Parathyroid adenoma (tissue), 2 donors: ENCODE measurements at regions not wholly inside any gene's neighbourhood (a gene's known extent, or its start where the extent isn't known, plus 50 kb on each side); places are given as distances from the start of the nearest gene placed in this dataset.
"Not testable (repeated sequence)": the region's sequence is repeated elsewhere in the genome, so short reads cannot be mapped to it uniquely, and the experiment has no call there.

ENCODE experiments used
- H2AFZ ChIP-seq: fragments of 300-600 bp; sonication (generic); one replicate; pipeline ENCODE4 v1.7.0; 2017; ENCODE audit warnings: antibody characterized with exemption, mild to moderate bottlenecking
- H3K27ac ChIP-seq: fragments of 300-600 bp; sonication (generic); one replicate; pipeline ENCODE4 v1.7.0; 2017
- H3K27me3 ChIP-seq: fragments of 300-600 bp; sonication (generic); one replicate; pipeline ENCODE4 v1.7.0; 2017; ENCODE audit warnings: low read length; ENCODE audit not compliant: control insufficient read depth, insufficient read depth
- H3K36me3 ChIP-seq: fragments of 300-600 bp; sonication (generic); one replicate; pipeline ENCODE4 v1.7.0; 2017; ENCODE audit warnings: low read length; ENCODE audit not compliant: control insufficient read depth, insufficient read depth
- H3K4me1 ChIP-seq: fragments of 300-600 bp; sonication (generic); one replicate; pipeline ENCODE4 v1.7.0; 2017; ENCODE audit warnings: control low read depth
- H3K4me2 ChIP-seq: fragments of 300-600 bp; sonication (generic); one replicate; pipeline ENCODE4 v1.7.0; 2017; ENCODE audit warnings: low read length
- H3K4me3 ChIP-seq: fragments of 300-600 bp; sonication (generic); one replicate; pipeline ENCODE4 v1.7.0; 2017; ENCODE audit warnings: low read depth, low read length
- H3K79me2 ChIP-seq: fragments of 300-600 bp; sonication (generic); one replicate; pipeline ENCODE4 v1.7.0; 2017; ENCODE audit warnings: control low read depth
- H3K9ac ChIP-seq: fragments of 300-600 bp; sonication (generic); one replicate; pipeline ENCODE4 v1.7.0; 2017; ENCODE audit warnings: mild to moderate bottlenecking
- H3K9me3 ChIP-seq: fragments of 300-600 bp; sonication (generic); one replicate; pipeline ENCODE4 v1.7.0; 2017; ENCODE audit warnings: low read length; ENCODE audit not compliant: control insufficient read depth
- TF ChIP-seq, protein P1 (sequence below): fragments of 300-600 bp; sonication (generic); IDR thresholded peaks from one replicate; pipeline ENCODE4 v1.7.0; 2017; ENCODE audit warnings: antibody characterized with exemption, mild to moderate bottlenecking
- donor health status: primary hyperparathyroidism.

- no peak overlapping the region for H2AFZ ChIP-seq
- TF ChIP-seq, protein P1, sequence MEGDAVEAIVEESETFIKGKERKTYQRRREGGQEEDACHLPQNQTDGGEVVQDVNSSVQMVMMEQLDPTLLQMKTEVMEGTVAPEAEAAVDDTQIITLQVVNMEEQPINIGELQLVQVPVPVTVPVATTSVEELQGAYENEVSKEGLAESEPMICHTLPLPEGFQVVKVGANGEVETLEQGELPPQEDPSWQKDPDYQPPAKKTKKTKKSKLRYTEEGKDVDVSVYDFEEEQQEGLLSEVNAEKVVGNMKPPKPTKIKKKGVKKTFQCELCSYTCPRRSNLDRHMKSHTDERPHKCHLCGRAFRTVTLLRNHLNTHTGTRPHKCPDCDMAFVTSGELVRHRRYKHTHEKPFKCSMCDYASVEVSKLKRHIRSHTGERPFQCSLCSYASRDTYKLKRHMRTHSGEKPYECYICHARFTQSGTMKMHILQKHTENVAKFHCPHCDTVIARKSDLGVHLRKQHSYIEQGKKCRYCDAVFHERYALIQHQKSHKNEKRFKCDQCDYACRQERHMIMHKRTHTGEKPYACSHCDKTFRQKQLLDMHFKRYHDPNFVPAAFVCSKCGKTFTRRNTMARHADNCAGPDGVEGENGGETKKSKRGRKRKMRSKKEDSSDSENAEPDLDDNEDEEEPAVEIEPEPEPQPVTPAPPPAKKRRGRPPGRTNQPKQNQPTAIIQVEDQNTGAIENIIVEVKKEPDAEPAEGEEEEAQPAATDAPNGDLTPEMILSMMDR, result no peak
- H3K9ac ChIP-seq, result no peak overlapping the region
- H3K9me3 ChIP-seq, result no peaks in the 10 kb centered on the region
- H3K36me3 ChIP-seq, result no peaks in the 10 kb centered on the region
- H3K27ac ChIP-seq, result no peak overlapping the region
- H3K4me3 ChIP-seq, result no peak overlapping the region
- no peaks in the 10 kb centered on the region for H3K4me1 ChIP-seq
- no peaks in the 10 kb centered on the region for H3K79me2 ChIP-seq
- H3K4me2 ChIP-seq, result no peak overlapping the region
- H3K27me3 ChIP-seq, result no peaks in the 10 kb centered on the region
Measured at GRCh38 chr16:59645194-59645593, 911.1 kb upstream of the GOT2 start.

GRCh38 chr16:59635674-59636073 is 901.6 kb upstream of the GOT2 start:
- Histone ChIP-seq H3K79me2 (no peaks in the 10 kb centered on the region), H3K4me3 (no peak overlapping the region), H3K27me3 (no peaks in the 10 kb centered on the region), H2AFZ (no peak overlapping the region), H3K4me1 (no peaks in the 10 kb centered on the region), H3K36me3 (no peaks in the 10 kb centered on the region), H3K27ac (no peak overlapping the region), H3K9ac (no peak overlapping the region), H3K4me2 (no peak overlapping the region), H3K9me3 (no peaks in the 10 kb centered on the region)
- TF ChIP-seq, protein P1, result no peak

GRCh38 chr16:59634951-59635350 is 900.8 kb upstream of the GOT2 start:
- Histone ChIP-seq H3K27me3 (no peaks in the 10 kb centered on the region), H2AFZ (no peak overlapping the region), H3K9me3 (no peaks in the 10 kb centered on the region), H3K27ac (no peak overlapping the region), H3K4me1 (no peaks in the 10 kb centered on the region), H3K79me2 (no peaks in the 10 kb centered on the region), H3K9ac (no peak overlapping the region), H3K36me3 (no peaks in the 10 kb centered on the region), H3K4me3 (no peak overlapping the region), H3K4me2 (no peak overlapping the region)
- TF ChIP-seq, protein P1, result no peak

- TF ChIP-seq, protein P1, result no peak
Measured at GRCh38 chr16:59634004-59634579, 900.0 kb upstream of the GOT2 start.

DNA sequence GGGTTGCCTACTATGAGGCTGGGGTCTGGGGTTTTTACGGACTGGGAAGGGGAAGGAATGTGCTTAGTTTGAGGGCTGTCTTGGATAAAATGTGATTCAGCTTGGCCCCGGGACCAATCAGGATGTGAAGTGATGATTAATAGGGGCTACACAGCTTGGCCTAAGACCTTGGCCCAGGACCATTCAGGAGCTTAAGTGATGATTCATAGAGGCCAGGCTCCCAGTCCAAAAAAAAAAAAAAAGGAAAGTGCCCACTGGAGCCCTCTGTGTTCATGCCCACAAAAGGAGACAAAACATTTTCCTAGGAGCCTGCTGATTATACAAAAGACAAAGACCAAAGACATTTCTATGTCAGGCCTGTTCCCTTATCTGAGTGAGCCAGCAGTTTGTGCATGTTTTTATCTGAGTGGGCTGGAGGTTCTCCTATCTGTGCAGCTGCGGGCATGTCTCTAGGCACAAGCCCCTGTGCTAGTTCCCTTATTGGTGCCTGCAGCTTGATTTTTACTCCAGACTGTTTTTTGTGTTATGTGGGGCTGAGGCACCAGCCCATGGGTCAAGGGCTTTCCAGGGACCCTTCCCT is 898.2 kb upstream of the GOT2 start:
- Histone ChIP-seq H3K9ac (no peak overlapping the region), H3K27ac (no peak overlapping the region)

More at GRCh38 chr16:59634004-59634579, 900.0 kb upstream of the GOT2 start:
- Histone ChIP-seq H3K9me3 (no peaks in the 10 kb centered on the region), H3K27ac (no peak overlapping the region), H3K4me3 (no peak overlapping the region), H3K9ac (no peak overlapping the region), H3K79me2 (no peaks in the 10 kb centered on the region), H3K4me2 (no peak overlapping the region), H3K36me3 (no peaks in the 10 kb centered on the region), H3K27me3 (no peaks in the 10 kb centered on the region), H3K4me1 (no peaks in the 10 kb centered on the region), H2AFZ (no peak overlapping the region)

GRCh38 chr16:59624381-59624780 is 890.3 kb upstream of the GOT2 start:
- not testable (repeated sequence) for H3K27ac ChIP-seq, H3K4me3 ChIP-seq, H3K27me3 ChIP-seq, H3K79me2 ChIP-seq, H3K9me3 ChIP-seq, H3K9ac ChIP-seq, H3K4me1 ChIP-seq, H3K4me2 ChIP-seq, H2AFZ ChIP-seq, H3K36me3 ChIP-seq

More for the DNA sequence above, 898.2 kb upstream of the GOT2 start:
- Histone ChIP-seq H3K9me3 (no peaks in the 10 kb centered on the region), H3K4me3 (no peak overlapping the region), H3K36me3 (no peaks in the 10 kb centered on the region), H3K4me1 (no peaks in the 10 kb centered on the region), H3K79me2 (no peaks in the 10 kb centered on the region), H3K4me2 (no peak overlapping the region), H2AFZ (no peak overlapping the region), H3K27me3 (no peaks in the 10 kb centered on the region)
- TF ChIP-seq, protein P1, result no peak
